ENCODE measurements at regions not wholly inside any gene's neighbourhood (a gene's known extent, or its start where the extent isn't known, plus 50 kb on each side); places are given as distances from the start of the nearest gene placed in this dataset.

GRCh38 chr6:167722634-167723309, 103.9 kb upstream of the AFDN start:
- TF ChIP-seq GATA2 (IDR thresholded peaks at IDR 0.05; ENCODE audit: low read depth, low read length) (no peak), GATA3 (IDR thresholded peaks at IDR 0.05; ENCODE audit: low read depth, low read length) (no peak)
